ENCODE measurements at regions not wholly inside any gene's neighbourhood (a gene's known extent, or its start where the extent isn't known, plus 50 kb on each side); places are given as distances from the start of the nearest gene placed in this dataset.

DNA sequence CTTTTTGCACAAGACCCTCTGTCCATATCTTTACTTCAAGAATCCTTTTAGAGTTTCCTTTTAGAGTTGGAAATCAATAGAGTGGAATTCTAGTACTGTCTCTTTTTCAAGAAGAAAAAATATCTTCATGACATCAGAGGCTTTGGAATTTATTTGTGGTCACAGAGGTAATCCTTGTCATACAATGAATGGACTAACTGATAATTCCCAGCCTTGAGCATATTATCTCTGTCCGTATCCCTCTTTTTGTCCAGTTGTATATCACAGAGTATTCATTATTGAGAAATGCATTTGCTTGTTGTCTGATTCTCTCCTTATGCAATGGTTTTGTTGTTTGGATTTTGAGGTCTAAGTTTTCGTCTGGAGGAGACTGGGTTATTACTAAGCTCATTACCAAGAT, 82.0 kb upstream of the HAPLN1 start:
- TF ChIP-seq, protein P1, sequence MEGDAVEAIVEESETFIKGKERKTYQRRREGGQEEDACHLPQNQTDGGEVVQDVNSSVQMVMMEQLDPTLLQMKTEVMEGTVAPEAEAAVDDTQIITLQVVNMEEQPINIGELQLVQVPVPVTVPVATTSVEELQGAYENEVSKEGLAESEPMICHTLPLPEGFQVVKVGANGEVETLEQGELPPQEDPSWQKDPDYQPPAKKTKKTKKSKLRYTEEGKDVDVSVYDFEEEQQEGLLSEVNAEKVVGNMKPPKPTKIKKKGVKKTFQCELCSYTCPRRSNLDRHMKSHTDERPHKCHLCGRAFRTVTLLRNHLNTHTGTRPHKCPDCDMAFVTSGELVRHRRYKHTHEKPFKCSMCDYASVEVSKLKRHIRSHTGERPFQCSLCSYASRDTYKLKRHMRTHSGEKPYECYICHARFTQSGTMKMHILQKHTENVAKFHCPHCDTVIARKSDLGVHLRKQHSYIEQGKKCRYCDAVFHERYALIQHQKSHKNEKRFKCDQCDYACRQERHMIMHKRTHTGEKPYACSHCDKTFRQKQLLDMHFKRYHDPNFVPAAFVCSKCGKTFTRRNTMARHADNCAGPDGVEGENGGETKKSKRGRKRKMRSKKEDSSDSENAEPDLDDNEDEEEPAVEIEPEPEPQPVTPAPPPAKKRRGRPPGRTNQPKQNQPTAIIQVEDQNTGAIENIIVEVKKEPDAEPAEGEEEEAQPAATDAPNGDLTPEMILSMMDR (IDR thresholded peaks at IDR 0.05 in 2 of 3, conservative IDR thresholded peaks at IDR 0.05 in 1 of 3; ENCODE audit: control insufficient read depth in 2 of 3, extremely low read depth in 1 of 3, insufficient read depth in 1 of 3, low read depth in 3 of 3, low read length in 3 of 3), result no peak
- TF ChIP-seq SMC3 (IDR thresholded peaks at IDR 0.05; ENCODE audit: borderline replicate concordance, low read length) (no peak), SUZ12 (IDR thresholded peaks at IDR 0.05; ENCODE audit: unreplicated experiment) (no peak), POLR2A (IDR thresholded peaks at IDR 0.05; ENCODE audit: low read depth, low read length) (no peak), KDM1A (IDR thresholded peaks at IDR 0.05; ENCODE audit: borderline replicate concordance) (no peak)
- TF ChIP-seq, protein P2, sequence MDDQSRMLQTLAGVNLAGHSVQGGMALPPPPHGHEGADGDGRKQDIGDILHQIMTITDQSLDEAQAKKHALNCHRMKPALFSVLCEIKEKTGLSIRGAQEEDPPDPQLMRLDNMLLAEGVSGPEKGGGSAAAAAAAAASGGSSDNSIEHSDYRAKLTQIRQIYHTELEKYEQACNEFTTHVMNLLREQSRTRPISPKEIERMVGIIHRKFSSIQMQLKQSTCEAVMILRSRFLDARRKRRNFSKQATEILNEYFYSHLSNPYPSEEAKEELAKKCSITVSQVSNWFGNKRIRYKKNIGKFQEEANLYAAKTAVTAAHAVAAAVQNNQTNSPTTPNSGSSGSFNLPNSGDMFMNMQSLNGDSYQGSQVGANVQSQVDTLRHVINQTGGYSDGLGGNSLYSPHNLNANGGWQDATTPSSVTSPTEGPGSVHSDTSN (IDR thresholded peaks at IDR 0.05; ENCODE audit: insufficient replicate concordance, low read depth, low read length), result no peak
- TF ChIP-seq, protein P3, sequence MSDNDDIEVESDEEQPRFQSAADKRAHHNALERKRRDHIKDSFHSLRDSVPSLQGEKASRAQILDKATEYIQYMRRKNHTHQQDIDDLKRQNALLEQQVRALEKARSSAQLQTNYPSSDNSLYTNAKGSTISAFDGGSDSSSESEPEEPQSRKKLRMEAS (IDR thresholded peaks at IDR 0.05; ENCODE audit: low read depth, low read length), result no peak
